ENCODE measurements at regions not wholly inside any gene's neighbourhood (a gene's known extent, or its start where the extent isn't known, plus 50 kb on each side); places are given as distances from the start of the nearest gene placed in this dataset.

- no peak for ATAC-seq
- TF ChIP-seq ESRRG (CRISPR knock-in tag; IDR thresholded peaks at IDR 0.05) (no peak), CREB5 (CRISPR knock-in tag; IDR thresholded peaks at IDR 0.05; ENCODE audit: low read depth) (no peak), GLIS3 (CRISPR knock-in tag; IDR thresholded peaks at IDR 0.05) (no peak), ARNTL (CRISPR knock-in tag; IDR thresholded peaks at IDR 0.05; ENCODE audit: borderline replicate concordance, low read depth) (no peak), BACH2 (CRISPR knock-in tag; IDR thresholded peaks at IDR 0.05; ENCODE audit: borderline replicate concordance) (no peak), OSR1 (CRISPR knock-in tag; IDR thresholded peaks at IDR 0.05) (no peak), ZFP3 (CRISPR knock-in tag; IDR thresholded peaks at IDR 0.05) (no peak), ZNF70 (CRISPR knock-in tag; IDR thresholded peaks at IDR 0.05) (no peak), TCF4 (CRISPR knock-in tag; IDR thresholded peaks at IDR 0.05; ENCODE audit: borderline replicate concordance) (no peak), SNAI2 (CRISPR knock-in tag; IDR thresholded peaks at IDR 0.05) (no peak), RARB (CRISPR knock-in tag; IDR thresholded peaks at IDR 0.05) (no peak), ZFP30 (CRISPR knock-in tag; IDR thresholded peaks at IDR 0.05) (no peak), TSHZ2 (CRISPR knock-in tag; IDR thresholded peaks at IDR 0.05) (no peak), ZNF8 (CRISPR knock-in tag; IDR thresholded peaks at IDR 0.05) (no peak), ISL1 (CRISPR knock-in tag; IDR thresholded peaks at IDR 0.05) (no peak)
- TF ChIP-seq, protein P1, sequence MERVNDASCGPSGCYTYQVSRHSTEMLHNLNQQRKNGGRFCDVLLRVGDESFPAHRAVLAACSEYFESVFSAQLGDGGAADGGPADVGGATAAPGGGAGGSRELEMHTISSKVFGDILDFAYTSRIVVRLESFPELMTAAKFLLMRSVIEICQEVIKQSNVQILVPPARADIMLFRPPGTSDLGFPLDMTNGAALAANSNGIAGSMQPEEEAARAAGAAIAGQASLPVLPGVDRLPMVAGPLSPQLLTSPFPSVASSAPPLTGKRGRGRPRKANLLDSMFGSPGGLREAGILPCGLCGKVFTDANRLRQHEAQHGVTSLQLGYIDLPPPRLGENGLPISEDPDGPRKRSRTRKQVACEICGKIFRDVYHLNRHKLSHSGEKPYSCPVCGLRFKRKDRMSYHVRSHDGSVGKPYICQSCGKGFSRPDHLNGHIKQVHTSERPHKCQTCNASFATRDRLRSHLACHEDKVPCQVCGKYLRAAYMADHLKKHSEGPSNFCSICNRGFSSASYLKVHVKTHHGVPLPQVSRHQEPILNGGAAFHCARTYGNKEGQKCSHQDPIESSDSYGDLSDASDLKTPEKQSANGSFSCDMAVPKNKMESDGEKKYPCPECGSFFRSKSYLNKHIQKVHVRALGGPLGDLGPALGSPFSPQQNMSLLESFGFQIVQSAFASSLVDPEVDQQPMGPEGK (CRISPR knock-in tag; IDR thresholded peaks at IDR 0.05; ENCODE audit: borderline replicate concordance): no peak
- TF ChIP-seq, protein P2, sequence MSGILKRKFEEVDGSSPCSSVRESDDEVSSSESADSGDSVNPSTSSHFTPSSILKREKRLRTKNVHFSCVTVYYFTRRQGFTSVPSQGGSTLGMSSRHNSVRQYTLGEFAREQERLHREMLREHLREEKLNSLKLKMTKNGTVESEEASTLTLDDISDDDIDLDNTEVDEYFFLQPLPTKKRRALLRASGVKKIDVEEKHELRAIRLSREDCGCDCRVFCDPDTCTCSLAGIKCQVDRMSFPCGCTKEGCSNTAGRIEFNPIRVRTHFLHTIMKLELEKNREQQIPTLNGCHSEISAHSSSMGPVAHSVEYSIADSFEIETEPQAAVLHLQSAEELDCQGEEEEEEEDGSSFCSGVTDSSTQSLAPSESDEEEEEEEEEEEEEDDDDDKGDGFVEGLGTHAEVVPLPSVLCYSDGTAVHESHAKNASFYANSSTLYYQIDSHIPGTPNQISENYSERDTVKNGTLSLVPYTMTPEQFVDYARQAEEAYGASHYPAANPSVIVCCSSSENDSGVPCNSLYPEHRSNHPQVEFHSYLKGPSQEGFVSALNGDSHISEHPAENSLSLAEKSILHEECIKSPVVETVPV (CRISPR knock-in tag; IDR thresholded peaks at IDR 0.05): no peak
Measured at GRCh38 chr12:107327651-107328182, 234.4 kb upstream of the CRY1 start.

DNA sequence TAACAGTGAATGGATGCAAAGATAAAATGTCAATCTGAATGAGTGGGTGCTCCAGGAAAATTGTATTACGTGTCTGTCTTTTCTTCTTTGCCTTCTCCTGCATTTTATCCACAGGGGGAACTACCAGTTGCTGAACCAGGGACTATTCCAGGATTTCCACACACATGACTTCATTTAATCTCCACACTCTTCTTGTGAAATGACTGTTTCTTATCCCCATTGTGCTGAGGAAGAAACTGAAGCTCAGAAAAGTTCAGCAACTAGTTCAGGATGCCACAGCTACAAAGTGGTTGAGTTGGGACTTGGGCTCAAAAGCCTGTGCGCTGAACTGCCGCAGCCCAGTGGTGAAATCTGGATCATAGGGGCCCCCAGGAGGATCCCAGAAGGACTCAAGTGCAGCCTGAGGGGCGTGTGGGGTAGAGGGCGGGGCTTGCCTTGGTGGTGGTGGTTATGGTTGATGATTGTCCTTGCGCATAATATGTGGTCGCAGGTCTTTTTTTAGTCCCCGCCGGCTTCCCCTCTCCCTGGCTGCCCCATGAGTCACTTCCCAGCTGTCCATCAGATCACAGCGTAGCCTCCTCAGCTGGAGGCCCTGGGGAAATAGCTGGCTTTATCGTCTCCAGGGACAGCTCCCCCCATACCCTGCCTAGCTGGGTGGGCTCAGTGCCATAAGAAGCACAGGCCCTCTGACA lies 235.2 kb upstream of the CRY1 start:
- ATAC-seq: no peak; the same call in 2 of the 3 replicates
- TF ChIP-seq, protein P2 (CRISPR knock-in tag; IDR thresholded peaks at IDR 0.05): no peak
- TF ChIP-seq OSR1 (CRISPR knock-in tag; IDR thresholded peaks at IDR 0.05) (no peak), ZNF8 (CRISPR knock-in tag; IDR thresholded peaks at IDR 0.05) (no peak), POU6F1 (CRISPR knock-in tag; IDR thresholded peaks at IDR 0.05; ENCODE audit: borderline replicate concordance, low read depth) (no peak), TOX (CRISPR knock-in tag; IDR thresholded peaks at IDR 0.05; ENCODE audit: borderline replicate concordance) (no peak)
